WI38 (cell line): ENCODE measurements at regions not wholly inside any gene's neighbourhood (a gene's known extent, or its start where the extent isn't known, plus 50 kb on each side); places are given as distances from the start of the nearest gene placed in this dataset.

ENCODE experiments used
- H3K4me3 ChIP-seq: 2 replicates; pipeline ENCODE4 v1.5.1; 2011; ENCODE audit warnings: low read depth, mild to moderate bottlenecking, control low read depth, low read length
- TF ChIP-seq, protein P1 (sequence below): IDR thresholded peaks from 2 replicates; pipeline ENCODE4 v1.5.1; 2012; ENCODE audit warnings: low read depth, mild to moderate bottlenecking, control low read depth, low read length

GRCh38 chr10:123450956-123451605 lies 215.1 kb upstream of the GPR26 start:
- no peak overlapping the region for H3K4me3 ChIP-seq
- TF ChIP-seq, protein P1, sequence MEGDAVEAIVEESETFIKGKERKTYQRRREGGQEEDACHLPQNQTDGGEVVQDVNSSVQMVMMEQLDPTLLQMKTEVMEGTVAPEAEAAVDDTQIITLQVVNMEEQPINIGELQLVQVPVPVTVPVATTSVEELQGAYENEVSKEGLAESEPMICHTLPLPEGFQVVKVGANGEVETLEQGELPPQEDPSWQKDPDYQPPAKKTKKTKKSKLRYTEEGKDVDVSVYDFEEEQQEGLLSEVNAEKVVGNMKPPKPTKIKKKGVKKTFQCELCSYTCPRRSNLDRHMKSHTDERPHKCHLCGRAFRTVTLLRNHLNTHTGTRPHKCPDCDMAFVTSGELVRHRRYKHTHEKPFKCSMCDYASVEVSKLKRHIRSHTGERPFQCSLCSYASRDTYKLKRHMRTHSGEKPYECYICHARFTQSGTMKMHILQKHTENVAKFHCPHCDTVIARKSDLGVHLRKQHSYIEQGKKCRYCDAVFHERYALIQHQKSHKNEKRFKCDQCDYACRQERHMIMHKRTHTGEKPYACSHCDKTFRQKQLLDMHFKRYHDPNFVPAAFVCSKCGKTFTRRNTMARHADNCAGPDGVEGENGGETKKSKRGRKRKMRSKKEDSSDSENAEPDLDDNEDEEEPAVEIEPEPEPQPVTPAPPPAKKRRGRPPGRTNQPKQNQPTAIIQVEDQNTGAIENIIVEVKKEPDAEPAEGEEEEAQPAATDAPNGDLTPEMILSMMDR = no peak

- TF ChIP-seq, protein P1 = no peak
- no peak overlapping the region for H3K4me3 ChIP-seq
Measured at GRCh38 chr10:123451618-123452245, 214.4 kb upstream of the GPR26 start.

- TF ChIP-seq, protein P1 = no peak
- H3K4me3 ChIP-seq = no peak overlapping the region
Measured at GRCh38 chr10:123454987-123455386, 211.2 kb upstream of the GPR26 start.

- TF ChIP-seq, protein P1 = no peak
- H3K4me3 ChIP-seq = no peak overlapping the region
Measured at GRCh38 chr10:123455861-123456260, 210.3 kb upstream of the GPR26 start.

- H3K4me3 ChIP-seq = no peak overlapping the region
- TF ChIP-seq, protein P1 = no peak
Measured at GRCh38 chr10:123458933-123459332, 207.2 kb upstream of the GPR26 start.

DNA sequence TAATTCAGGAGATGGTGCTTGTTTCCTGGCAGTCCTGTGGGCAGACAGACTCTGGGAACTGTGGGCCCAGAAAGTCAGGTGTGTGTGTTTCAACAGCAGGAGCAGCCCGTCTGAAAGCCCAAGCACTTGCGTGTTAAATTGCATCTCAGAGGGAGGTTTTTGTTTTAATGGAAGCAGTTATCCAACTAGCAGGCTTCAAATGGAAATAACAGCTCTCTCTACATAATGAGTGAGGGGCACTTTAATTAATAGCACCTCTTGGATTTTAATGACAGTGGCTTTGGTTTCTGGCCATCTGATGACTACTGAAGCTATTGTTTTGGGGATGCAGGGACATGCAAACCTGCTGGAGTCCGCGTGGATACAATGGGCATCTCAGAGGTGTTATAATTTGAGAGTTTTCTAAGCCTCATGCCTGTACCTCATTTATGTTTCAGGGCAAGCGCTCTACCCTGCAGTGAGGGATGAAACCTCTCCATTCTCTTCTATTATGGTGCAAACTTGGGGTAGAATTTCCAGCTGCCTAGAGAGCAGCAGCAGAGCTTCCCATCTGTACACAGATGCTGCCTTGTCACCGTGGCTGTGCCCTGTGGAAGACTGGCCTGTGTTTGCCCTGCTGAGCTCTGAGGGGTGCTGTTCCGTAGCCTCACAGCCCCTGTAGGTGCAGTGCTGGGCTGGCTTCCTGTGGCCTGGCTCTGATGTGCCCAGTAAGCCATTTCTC lies 206.6 kb upstream of the GPR26 start:
- TF ChIP-seq, protein P1 = no peak
- no peak overlapping the region for H3K4me3 ChIP-seq

DNA sequence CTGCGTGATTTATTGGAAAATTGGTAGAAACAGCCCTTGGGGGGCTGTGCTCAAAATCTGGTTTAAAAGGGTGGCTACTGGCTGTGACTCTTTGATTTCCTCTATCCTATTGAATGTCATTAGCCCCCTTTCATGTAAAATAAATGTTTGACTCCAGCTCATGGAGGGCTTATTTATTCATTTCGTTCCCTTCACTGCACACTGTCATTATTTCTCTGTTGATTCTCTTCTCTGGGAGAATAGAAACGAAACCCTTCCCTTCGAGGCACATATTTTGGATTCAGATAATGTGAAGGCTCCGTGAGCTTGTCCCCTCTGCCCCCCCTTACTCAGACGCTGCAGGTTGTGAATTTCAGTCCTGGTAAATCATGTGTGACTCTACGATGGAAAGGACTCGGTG lies 203.9 kb upstream of the GPR26 start:
- H3K4me3 ChIP-seq = no peak overlapping the region
- TF ChIP-seq, protein P1 = no peak
